Epidermal melanocyte (primary cell): ENCODE measurements at regions not wholly inside any gene's neighbourhood (a gene's known extent, or its start where the extent isn't known, plus 50 kb on each side); places are given as distances from the start of the nearest gene placed in this dataset.
"Not testable (repeated sequence)": the region's sequence is repeated elsewhere in the genome, so short reads cannot be mapped to it uniquely, and the experiment has no call there.

Source experiments
- DNase-seq: peaks from one replicate; pipeline ENCODE4 v3.0.0; 2011; ENCODE audit warnings: low spot score; ENCODE audit not compliant: insufficient read length

DNA sequence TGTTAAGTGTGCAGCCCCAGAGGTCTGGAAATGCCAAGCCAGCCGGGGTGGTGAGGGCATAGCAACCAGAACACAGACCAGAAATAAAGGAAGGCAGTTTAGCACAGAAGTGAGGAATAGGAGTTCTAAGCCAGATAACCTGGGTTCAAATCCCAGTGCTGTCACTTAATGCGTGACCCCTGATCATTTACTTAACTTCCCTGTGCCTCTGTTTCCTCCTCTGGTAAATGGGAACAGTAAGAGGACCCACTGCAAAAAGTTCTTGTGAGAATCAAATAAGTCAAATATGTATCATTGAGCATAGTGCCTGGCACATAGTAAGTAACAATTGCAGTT, 125.2 kb upstream of the ARHGEF3 start:
- DNase-seq: no peak

DNA sequence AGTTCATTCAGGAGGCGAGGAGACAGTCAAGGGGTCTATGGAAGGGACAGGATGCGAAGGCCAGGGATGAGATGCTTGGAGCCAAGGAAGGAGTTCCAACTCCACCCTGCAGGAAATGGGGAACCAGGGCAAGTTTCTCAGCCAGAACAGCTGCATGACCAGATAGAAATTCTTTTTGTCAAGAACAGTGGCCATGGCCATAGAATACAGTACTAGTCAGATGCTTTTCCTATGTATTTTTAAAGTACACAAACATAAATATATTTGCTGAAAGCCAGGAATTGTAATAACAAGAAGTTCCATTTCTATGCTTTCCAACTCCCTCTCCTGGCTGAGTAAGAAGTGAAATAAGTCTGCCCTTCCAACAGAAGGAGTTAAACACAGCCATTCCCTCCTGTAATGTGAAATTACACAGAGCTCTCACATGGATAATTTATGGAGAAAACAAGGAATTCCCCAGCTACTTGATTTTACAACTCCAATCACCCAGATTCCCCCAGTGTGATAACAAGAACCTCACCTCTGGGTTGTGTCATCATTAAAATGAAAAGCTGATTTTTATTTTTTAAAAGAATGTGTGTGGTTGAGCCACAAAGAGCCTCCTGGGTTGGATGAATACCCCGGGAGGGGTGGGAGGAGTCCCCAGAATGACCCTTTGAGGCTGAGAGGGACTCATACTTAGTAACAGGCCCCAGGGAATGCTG, 124.6 kb upstream of the ARHGEF3 start:
- no peak for DNase-seq

DNA sequence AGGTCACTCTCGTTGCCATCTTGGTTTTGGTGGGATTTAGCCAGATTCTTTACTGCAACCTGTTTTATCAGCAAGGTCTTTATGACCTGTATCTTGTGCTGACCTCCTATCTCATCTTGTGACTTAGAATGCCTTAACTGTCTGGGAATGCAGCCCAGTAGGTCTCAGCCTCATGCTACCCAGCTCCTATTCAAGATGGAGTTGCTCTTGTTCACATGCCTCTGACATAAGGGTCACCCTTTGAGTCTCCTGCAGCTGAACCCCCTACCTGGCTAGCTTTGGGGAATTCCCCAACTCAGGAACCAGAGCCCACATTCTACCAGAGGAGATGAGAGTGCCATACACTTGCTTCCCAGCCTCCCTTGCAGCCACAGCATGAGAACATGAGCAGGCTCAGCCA, 123.0 kb upstream of the ARHGEF3 start:
- DNase-seq: not testable (repeated sequence)

GRCh38 chr3:56923526-56924224, 121.9 kb upstream of the ARHGEF3 start:
- DNase-seq: no peak

- DNase-seq: no peak
Observed at GRCh38 chr3:56921573-56922453, 120.1 kb upstream of the ARHGEF3 start.

- DNase-seq: no peak
Observed at GRCh38 chr3:56919797-56920195, 118.0 kb upstream of the ARHGEF3 start.

GRCh38 chr3:56919137-56919796, 117.5 kb upstream of the ARHGEF3 start:
- DNase-seq: peak; percentile 37

- DNase-seq: no peak
Observed at GRCh38 chr3:56918111-56918568, 116.4 kb upstream of the ARHGEF3 start.

DNA sequence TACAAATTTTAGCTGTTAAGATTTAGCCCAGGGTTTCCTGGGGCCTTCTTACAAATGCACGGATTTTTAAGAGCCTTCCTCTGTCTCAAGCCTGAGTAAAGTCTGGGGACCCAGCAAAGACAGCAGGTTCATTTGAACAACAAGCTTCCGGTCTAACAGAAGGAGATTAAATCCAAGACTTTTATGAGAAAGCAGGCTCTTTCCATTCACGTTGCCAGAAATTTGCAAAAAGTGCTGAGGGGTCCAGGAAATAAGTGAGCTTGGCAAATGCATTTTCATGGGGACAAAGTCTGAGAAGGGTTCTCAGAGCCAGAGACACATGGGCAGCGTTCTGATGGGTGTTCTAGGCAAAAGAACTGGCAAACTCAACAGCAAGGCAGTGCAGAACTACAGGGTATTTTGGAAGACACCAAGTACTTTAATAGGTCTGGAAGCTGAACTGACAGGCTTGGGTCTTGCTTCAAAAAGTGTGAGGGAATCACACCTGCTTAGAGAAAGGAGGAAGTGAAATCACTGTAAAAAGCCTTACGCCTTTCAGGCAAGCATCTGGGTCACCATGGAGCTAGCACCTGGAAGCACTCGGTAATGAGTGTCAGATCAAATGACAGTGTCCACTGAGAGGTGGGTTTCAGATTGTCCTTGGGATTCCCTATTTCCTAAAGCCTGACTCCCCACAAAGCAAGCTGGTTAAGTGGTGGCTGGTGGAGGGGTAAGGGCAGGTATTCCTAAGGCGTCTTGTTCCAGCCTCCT, 115.8 kb upstream of the ARHGEF3 start:
- DNase-seq: no peak

DNA sequence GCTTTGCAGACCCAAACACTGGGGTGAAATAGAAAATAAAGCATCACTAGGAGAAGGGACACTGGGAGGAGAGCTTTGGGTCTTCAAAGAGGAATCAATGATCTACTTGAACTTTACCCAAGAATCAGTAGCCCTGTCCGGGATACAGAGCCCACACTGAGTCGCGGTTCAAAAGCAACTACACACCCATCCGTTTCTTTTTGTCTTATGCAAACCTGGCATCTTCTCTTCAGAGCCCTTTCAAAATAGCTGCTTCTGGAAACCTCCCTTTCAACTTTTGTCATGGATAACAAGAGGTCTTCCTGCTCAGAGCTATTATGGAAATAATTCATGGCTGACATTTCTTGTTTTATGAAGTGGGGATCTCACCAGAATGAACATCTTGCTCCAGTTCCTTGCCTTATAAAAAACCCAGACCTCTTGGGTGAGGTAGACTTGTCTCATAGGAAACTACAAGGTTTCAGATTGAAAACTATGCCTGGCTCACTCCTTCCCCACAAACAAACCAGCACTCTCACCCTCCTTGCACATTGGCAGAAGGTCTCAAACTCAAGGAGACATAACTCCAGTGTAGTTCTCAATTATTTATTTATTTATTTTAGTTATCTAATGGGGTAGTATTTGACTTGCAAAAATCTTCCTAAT, 115.1 kb upstream of the ARHGEF3 start:
- DNase-seq: no peak

- no peak for DNase-seq
Observed at GRCh38 chr3:56915966-56916586, 114.3 kb upstream of the ARHGEF3 start.

- DNase-seq: no peak
Observed at GRCh38 chr3:56914646-56915045, 112.9 kb upstream of the ARHGEF3 start.

DNA sequence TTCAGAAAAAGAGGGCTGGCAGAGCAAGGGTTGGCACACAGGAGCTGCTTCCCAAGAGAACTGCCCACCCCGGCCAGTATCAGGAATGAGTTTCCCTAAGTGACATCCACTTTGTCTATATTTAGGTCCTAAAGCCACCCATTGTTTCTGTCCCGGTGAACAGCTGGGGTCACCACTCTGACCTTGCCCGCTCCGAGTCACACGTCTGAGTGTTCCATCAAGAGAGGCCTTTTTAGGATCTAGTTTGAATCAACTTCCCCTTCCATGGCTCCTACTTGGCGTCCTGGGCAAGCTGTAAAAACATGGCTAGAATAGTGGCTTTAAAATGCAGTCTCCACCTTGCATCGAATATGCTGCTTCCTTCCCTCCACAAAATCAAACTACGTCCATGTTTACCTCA, 109.6 kb upstream of the ARHGEF3 start:
- DNase-seq: no peak

- DNase-seq: no peak
Observed at GRCh38 chr3:56909349-56909748, 107.6 kb upstream of the ARHGEF3 start.

DNA sequence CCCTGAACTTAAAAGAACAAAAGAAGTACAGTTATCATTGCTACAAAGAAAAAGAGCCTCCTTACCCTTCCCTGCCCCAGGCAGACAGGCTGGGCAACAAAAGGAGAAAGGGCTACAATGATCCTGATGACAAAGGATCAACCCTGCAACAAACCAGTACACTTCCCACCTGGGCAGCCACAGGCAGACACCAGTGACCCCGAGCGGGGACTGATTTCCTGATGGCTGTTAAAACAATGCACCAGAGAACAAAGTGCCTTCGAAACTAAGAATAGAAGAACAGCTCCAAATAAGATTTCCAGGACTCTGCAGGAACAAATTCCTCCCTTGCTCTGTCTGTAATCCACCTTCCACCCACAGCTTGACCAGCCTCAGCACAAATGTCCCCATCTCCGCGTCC, 106.3 kb upstream of the ARHGEF3 start:
- no peak for DNase-seq

DNA sequence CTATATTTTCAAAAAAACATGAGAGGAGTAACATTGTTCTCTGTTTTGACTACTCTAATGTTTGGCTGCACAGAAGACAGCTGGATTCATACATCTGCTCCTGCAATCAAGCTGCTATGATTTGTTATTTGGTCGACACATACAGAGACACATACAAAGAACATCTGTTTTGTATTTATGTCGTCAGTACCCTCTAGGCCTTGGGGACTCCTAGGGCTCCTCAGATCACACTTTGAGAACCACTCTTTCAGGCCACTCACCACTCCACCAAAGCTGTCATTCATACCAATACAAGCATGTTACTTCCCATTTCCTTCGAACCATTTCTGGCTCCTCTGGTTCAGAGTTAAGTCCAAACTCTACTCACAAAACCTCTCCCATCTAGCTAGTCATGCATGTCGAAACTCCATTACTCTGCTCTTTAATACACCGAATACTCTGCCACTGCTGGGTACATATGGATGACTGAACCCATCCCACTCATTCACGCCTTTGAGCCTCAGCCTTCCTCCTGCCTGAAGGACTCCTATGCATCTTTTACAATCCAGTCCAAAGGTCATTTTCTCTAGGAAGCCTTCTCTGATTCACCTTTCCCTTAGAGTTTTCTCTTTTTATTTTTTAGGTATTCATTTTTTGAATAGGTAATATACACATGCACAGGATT, 102.9 kb upstream of the ARHGEF3 start:
- DNase-seq: no peak

- DNase-seq: no peak
Observed at GRCh38 chr3:56903231-56903782, 101.6 kb upstream of the ARHGEF3 start.

DNA sequence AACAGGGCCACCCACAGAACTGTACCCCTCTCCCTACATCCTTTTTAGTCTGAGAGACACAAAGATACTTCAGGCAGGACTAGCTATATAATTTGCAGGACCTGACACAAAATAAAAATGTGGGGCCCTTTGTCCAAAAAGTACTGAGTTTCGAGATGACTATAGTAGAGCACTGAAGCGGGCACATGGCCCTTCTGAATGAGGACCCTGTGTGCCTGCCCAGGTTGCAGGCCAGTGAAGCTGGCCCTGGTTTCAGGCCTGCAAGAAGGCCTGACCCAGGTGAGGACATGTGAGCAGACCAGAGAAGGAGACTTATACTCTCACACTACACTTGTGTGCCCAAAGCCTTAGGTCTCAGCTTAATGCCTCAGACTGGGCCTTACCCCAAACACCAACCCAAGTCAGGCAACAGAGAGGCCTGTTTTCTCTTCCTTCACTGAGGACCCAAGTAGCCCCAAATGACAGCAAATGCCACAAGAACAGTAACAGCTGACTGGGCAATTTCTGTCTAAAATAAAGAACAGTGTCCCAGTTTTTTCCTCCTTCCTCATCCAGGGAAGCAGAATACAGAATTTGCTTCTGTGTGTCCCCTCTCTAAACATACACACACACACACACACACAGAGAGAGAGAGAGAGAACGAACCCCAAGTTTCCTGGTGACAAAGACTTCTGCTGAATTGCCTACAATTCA, 100.9 kb upstream of the ARHGEF3 start:
- DNase-seq: no peak

DNA sequence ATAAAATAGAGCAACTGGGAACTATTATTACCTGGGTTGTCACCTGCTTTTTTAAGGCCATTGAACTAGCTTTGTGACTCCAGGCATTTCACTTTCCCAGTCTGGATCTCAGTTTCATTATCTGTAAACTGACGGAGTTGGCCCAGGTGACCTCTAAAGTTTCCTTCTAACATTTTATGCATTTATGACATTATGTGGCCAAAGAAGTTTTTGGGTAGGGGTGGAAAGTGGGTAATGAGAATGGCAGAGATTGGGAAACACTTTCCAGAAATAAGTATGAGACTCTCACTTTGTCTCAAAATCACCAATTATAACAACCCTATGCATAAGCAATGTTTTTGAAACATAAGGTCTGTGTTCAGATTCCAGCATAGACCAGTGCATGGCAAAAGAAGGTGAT, 99.1 kb upstream of the ARHGEF3 start:
- DNase-seq: no peak
